GM20000 (cell line): ENCODE measurements at regions not wholly inside any gene's neighbourhood (a gene's known extent, or its start where the extent isn't known, plus 50 kb on each side); places are given as distances from the start of the nearest gene placed in this dataset.

Experiments used
- DNase-seq: peaks from one replicate; pipeline ENCODE4 v3.0.0; 2012; ENCODE audit warnings: low spot score
- TF ChIP-seq, protein P1 (sequence below): IDR thresholded peaks from 2 replicates; pipeline ENCODE4 v1.5.1; 2012; ENCODE audit warnings: mild to moderate bottlenecking, control low read depth; ENCODE audit errors: extremely low read depth, missing control alignments

DNA sequence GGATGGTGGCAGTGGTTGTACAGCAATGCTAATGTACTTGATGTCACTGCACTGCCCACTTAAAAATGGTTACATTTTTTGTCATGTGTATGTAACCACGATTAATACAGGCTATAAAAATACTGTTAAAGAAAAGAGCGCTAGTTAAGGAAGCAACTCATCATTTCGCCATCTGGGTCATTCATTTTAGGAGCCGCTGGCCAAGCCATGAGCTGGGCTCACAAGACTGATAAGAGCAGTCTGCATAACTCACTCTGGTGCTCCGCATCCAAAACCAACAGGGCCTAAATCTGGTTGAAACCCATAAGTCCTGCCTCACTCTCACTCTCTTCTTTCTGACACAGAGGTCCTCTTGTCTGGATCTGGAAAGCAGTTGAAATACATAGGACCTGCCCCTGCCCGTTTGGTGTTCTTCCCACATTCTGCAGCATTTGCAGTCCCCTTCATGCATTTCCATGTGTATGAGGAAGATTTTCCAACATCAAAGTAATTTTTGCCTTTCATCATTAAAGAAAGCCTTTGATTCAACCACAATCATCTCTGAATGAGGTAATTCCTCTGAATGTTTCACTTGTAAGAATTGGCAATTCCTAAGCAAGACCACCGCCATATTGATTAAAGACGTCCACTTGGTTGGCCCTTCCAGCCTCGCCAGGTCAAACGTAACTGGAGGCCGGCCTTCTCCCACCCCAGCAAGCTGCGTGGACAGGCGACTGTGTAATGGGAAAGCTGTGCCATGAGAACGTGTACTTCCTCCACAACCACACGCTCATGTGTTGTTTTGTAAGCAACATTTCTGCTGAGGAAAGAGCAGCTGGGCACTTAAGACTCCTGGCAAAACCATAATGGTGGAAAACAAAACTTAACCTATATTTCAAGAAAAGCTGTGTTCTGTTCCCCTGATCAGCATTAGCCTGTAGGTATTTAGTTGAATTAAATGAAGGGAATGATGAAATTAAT is 112.2 kb downstream of the VAPA start:
- DNase-seq: no peak
- TF ChIP-seq, protein P1, sequence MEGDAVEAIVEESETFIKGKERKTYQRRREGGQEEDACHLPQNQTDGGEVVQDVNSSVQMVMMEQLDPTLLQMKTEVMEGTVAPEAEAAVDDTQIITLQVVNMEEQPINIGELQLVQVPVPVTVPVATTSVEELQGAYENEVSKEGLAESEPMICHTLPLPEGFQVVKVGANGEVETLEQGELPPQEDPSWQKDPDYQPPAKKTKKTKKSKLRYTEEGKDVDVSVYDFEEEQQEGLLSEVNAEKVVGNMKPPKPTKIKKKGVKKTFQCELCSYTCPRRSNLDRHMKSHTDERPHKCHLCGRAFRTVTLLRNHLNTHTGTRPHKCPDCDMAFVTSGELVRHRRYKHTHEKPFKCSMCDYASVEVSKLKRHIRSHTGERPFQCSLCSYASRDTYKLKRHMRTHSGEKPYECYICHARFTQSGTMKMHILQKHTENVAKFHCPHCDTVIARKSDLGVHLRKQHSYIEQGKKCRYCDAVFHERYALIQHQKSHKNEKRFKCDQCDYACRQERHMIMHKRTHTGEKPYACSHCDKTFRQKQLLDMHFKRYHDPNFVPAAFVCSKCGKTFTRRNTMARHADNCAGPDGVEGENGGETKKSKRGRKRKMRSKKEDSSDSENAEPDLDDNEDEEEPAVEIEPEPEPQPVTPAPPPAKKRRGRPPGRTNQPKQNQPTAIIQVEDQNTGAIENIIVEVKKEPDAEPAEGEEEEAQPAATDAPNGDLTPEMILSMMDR: no peak

DNA sequence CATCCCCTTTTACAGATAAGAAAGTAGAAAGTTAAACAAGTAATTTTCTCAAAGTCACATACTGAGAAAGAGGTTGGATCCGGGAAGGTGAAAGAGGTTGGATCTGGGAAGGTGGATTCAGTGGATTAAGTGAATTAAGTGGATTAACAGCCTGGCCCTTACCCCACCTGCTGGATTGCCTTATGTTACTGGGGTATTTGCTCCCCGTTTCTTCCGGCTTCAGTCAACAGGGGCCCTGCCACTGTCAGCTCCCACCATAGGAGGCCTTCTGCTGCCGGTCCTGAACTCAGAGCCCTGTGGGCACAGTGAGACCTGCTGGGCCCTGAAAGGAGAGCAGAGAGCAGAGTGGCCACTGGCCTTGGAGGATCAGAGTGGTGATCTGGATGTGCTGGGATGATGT is 113.2 kb downstream of the VAPA start:
- TF ChIP-seq, protein P1: no peak
- DNase-seq: no peak

DNA sequence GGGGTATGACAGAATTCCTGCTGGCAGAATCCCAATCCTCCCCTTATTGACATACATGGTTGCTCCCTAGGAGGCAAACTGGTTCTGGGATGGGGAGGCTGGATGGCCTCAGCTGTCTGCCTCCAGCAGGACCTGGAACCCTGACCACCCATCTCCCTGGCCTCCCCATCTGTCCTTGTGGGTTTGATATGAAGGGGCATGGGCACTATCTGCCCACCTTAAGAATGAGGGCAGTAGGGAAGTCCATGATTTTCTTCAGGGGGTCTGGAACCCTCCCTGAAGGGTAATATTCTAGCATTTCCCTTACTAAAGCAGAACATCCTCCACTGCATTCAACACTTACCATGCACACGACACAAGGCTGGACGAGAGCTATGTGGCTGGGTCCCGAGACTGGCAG is 113.6 kb downstream of the VAPA start:
- TF ChIP-seq, protein P1: no peak

DNA sequence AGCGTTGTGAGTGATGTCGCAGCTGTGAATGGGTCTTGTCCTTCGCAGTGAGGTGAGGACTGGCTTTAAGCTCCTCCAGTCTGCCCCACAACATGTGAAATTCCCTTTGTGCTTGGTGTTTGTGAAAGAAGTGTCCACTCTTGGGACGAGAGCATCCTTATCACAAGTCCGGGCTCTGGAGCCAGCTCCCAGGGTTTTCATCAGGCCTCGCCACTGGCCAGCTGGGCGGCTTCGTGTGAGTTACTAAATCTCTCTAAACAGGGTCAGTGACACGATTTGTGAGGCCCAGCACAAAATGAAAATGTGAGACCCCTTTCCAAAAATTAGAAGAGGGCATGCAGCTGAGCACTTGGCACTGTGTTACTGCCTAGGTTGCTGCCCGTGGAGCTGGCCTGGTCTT is 115.9 kb downstream of the VAPA start:
- no peak for DNase-seq
- TF ChIP-seq, protein P1: no peak

More for the DNA sequence above, 113.6 kb downstream of the VAPA start:
- DNase-seq: no peak

DNA sequence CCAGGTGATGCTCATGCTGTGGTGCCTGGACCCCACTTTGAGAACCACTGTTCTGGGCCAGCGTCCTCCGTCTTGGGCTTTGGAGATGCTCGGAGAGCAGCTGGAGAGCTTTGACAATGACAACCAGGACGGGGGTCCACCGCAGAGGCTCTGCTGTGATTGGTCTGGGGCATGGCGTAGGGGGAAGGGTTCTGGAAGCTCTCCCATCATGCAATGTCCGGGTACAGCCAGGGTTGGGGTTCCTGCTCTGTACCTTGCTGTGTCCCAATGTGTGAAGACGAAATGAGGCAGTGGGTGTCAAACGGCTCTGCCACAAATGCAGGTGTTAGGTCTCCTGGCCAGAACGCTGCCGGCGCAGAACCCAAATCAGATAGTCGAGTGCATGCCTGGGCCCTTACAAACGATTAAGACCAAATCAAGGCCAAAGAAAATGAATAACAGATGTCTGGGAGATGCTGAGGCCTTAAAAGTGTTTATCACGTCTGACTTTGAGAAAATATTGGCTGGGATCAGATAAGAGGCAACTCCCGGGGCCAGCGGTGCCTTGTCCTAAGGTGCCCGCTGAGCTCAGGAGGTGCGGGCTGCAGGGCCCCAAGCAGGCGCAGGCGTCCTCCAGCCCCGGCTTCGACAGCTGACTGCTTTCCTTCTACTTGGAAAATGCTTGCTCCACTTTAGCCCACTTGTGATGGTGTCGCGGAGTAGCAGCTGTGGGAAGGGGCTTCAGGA is 117.2 kb downstream of the VAPA start:
- DNase-seq: no peak
- TF ChIP-seq, protein P1: no peak

DNA sequence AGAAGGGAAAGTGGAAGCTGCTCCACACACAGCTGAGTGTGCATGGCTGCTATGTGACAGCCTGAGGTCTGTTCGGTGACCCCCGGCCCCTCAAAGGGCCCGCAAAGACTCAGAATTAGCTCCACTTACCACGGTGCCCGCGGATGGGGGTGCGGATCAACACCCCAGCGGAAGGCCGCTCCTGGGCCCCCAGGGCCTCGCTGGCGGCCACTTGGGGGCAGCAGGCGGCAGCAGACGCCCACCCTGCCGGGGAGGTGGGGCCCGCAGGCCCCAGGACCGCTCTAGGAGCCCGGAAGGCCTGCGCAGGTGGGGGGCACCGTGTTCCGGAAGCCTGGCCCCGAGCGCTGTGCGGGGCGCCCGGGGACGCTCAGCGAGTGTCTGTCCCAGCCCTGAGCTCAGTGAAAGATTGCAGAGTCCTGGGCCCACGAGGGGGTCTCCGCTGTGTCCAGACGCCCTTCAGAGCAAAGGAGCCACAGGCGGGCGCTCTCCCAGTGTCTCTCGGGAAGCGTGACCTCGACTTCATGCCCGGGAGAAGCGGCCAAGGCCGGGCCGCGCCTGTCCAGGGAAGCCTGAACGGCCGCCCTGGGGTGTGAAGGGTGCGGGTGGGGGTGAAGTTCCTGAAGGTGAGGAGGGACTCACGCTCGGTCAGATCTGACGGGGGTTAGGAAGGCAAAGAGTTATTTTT is 118.7 kb downstream of the VAPA start:
- TF ChIP-seq, protein P1: no peak
- peak; percentile 34 for DNase-seq
